KMS-11 (cell line): ENCODE measurements at regions not wholly inside any gene's neighbourhood (a gene's known extent, or its start where the extent isn't known, plus 50 kb on each side); places are given as distances from the start of the nearest gene placed in this dataset.

Source experiments
- H2AFZ ChIP-seq: fragments of 200-600 bp; sonication (generic); 2 replicates; pipeline ENCODE4 v1.6.1; 2016; ENCODE audit warnings: antibody characterized with exemption, mixed run types, low read depth
- H3K27ac ChIP-seq: fragments of 200-600 bp; sonication (generic); 2 replicates; pipeline ENCODE4 v1.6.1; 2016; ENCODE audit warnings: mild to moderate bottlenecking, mixed run types
- H3K27me3 ChIP-seq: fragments of 200-600 bp; sonication (generic); 2 replicates; pipeline ENCODE4 v1.6.1; 2017; ENCODE audit warnings: mild to moderate bottlenecking, low read depth, mixed run types, moderate library complexity; ENCODE audit not compliant: insufficient read depth
- H3K36me3 ChIP-seq: fragments of 200-600 bp; sonication (generic); 2 replicates; pipeline ENCODE4 v1.6.1; 2017; ENCODE audit warnings: mild to moderate bottlenecking, mixed run types; ENCODE audit not compliant: insufficient read depth
- H3K4me1 ChIP-seq: fragments of 200-600 bp; sonication (generic); 2 replicates; pipeline ENCODE4 v1.6.1; 2016; ENCODE audit warnings: mild to moderate bottlenecking, low read depth, mixed run types; ENCODE audit not compliant: poor library complexity, severe bottlenecking
- H3K4me2 ChIP-seq: fragments of 200-600 bp; sonication (generic); 2 replicates; pipeline ENCODE4 v1.7.0; 2016; ENCODE audit warnings: mild to moderate bottlenecking, mixed run types
- H3K4me3 ChIP-seq: fragments of 200-600 bp; sonication (generic); IDR thresholded peaks from 2 replicates; pipeline ENCODE4 v1.6.1; 2017; ENCODE audit warnings: low read depth, low read length, mixed read lengths; ENCODE audit not compliant: insufficient read depth
- H3K79me2 ChIP-seq: fragments of 200-600 bp; sonication (generic); 2 replicates; pipeline ENCODE4 v1.6.1; 2016; ENCODE audit warnings: low read depth, mixed run types; ENCODE audit not compliant: insufficient read depth
- H3K9ac ChIP-seq: fragments of 200-600 bp; sonication (generic); 2 replicates; pipeline ENCODE4 v1.6.1; 2016; ENCODE audit warnings: mild to moderate bottlenecking, mixed run types
- H4K20me1 ChIP-seq: fragments of 200-600 bp; sonication (generic); 2 replicates; pipeline ENCODE4 v1.6.1; 2016; ENCODE audit warnings: mild to moderate bottlenecking, mixed run types; ENCODE audit not compliant: insufficient read depth
- TF ChIP-seq, protein P1 (sequence below): fragments of 200-600 bp; sonication (generic); conservative IDR thresholded peaks from 2 replicates; pipeline ENCODE4 v1.6.1; 2017; ENCODE audit warnings: low read depth, mild to moderate bottlenecking, antibody characterized with exemption, low read length, moderate library complexity, mixed read lengths

DNA sequence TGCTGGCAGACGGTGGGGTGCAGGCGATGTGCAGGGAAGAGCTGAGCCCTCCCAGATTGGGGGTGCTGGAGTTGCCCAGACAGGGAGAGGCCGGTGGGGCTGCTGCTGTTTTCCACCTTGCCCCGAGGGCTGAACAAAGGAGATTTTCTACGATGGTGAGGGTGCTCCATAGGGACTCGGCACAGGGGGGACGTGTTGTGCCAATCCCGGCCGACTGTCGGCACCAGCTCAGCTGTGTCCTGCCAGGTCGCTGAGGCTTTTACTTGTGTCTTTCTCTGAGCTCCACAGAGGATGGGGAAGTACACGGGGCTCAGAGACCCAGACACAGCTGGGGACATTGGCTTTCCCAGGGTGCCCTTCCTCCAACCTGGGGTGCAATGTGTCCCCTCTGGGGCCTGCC lies 816.8 kb downstream of the BRD1 start:
- H4K20me1 ChIP-seq = no peaks in the 10 kb centered on the region
- no peaks in the 10 kb centered on the region for H3K27me3 ChIP-seq
- no peaks in the 10 kb centered on the region for H3K36me3 ChIP-seq
- no peaks in the 10 kb centered on the region for H3K4me1 ChIP-seq
- no peak overlapping the region for H3K4me3 ChIP-seq
- H3K27ac ChIP-seq = no peak overlapping the region
- no peak overlapping the region for H3K9ac ChIP-seq
- H3K4me2 ChIP-seq = no peak overlapping the region
- TF ChIP-seq, protein P1, sequence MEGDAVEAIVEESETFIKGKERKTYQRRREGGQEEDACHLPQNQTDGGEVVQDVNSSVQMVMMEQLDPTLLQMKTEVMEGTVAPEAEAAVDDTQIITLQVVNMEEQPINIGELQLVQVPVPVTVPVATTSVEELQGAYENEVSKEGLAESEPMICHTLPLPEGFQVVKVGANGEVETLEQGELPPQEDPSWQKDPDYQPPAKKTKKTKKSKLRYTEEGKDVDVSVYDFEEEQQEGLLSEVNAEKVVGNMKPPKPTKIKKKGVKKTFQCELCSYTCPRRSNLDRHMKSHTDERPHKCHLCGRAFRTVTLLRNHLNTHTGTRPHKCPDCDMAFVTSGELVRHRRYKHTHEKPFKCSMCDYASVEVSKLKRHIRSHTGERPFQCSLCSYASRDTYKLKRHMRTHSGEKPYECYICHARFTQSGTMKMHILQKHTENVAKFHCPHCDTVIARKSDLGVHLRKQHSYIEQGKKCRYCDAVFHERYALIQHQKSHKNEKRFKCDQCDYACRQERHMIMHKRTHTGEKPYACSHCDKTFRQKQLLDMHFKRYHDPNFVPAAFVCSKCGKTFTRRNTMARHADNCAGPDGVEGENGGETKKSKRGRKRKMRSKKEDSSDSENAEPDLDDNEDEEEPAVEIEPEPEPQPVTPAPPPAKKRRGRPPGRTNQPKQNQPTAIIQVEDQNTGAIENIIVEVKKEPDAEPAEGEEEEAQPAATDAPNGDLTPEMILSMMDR = no peak
- H3K79me2 ChIP-seq = no peaks in the 10 kb centered on the region
- H2AFZ ChIP-seq = no peak overlapping the region

DNA sequence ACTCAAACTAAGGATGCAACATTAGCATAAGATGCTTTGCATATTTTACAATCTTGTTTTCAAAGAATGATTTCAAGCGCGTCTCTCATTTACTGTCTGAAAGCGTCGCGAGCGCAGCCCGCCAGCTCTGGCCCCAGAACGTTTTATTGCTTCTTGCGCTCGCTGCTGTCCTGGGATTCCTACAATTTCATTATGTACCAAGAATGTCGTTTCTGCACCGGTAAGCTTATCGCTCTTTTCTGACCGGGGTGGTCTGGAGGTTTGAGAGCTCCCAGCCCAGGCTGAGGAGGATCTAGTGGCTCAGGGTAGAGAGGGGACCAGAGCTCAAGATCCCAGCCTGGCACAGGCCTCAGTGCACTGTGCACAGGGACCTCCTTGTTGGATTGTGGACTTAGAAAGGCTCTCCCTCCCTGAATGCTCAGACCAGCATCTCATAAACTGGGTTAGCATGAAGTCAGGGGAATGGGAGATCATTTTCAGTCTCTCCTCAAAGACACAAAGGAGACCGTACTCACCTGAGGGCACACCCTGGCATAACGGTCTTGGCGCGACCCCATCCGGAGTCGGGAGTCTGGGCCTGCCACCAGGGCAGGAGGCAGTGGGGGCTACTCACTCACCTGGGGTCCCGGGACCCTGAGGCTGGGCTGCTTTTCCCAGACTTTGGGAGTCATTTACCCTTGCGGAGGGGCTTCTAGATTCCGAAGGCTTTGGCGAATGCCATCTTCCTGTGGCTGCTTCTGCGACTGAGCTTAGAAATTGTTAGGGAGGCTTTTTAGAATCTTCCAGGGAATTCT lies 817.4 kb downstream of the BRD1 start:
- H3K4me3 ChIP-seq = no peak overlapping the region
- H2AFZ ChIP-seq = no peak overlapping the region
- no peaks in the 10 kb centered on the region for H3K79me2 ChIP-seq
- no peak overlapping the region for H3K27ac ChIP-seq
- TF ChIP-seq, protein P1 = no peak
- H3K27me3 ChIP-seq = no peaks in the 10 kb centered on the region
- H3K4me1 ChIP-seq = no peaks in the 10 kb centered on the region
- no peak overlapping the region for H3K4me2 ChIP-seq
- no peaks in the 10 kb centered on the region for H4K20me1 ChIP-seq
- no peaks in the 10 kb centered on the region for H3K36me3 ChIP-seq
- no peak overlapping the region for H3K9ac ChIP-seq

DNA sequence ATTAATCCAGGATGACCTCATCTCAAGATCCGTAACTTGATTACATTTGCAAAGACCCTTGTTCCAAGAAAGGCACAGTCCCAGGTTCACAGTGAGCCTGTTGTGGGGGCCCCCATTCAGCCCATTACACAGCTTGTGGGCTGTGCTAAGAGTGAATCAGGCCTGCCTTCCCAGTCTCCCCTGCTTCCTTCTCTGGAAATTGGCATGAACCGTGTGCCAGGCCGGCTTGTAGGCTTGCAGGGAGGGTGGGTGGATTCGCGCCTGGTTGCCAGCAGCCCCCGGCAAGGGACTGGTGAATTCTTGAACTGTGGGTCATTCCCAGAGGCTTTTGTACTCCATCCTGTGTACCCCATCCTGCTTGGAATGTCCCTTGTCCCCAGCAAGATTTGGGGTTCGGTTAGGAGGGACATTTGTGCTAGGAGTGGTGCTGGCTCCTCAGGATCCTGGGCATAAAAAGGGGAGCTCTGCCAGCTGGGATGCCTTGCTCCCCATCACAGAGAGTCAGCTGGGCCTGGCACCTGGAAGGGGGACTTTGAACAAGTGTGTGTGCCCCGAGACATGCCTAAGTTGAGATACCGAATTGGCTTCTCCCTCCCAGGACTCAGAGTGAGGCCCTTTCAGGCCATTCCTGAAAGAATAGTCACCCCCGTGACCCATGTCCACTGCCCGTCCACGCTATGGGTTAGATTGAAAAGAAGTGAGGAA lies 818.2 kb downstream of the BRD1 start:
- Histone ChIP-seq H3K27me3 (no peaks in the 10 kb centered on the region), H3K36me3 (no peaks in the 10 kb centered on the region), H3K4me3 (no peak overlapping the region), H2AFZ (no peak overlapping the region), H3K79me2 (no peaks in the 10 kb centered on the region), H3K4me1 (no peaks in the 10 kb centered on the region), H3K4me2 (no peak overlapping the region), H3K27ac (no peak overlapping the region), H3K9ac (no peak overlapping the region), H4K20me1 (no peaks in the 10 kb centered on the region)
- TF ChIP-seq, protein P1 = no peak

GRCh38 chr22:49008682-49009235 lies 818.9 kb downstream of the BRD1 start:
- Histone ChIP-seq H3K36me3 (no peaks in the 10 kb centered on the region), H3K27ac (no peak overlapping the region), H2AFZ (no peak overlapping the region), H3K9ac (no peak overlapping the region), H3K27me3 (no peaks in the 10 kb centered on the region), H3K4me1 (no peaks in the 10 kb centered on the region), H4K20me1 (no peaks in the 10 kb centered on the region), H3K4me3 (no peak overlapping the region), H3K4me2 (no peak overlapping the region), H3K79me2 (no peaks in the 10 kb centered on the region)
- TF ChIP-seq, protein P1 = no peak
